HL-60 (cell line): ENCODE measurements at regions not wholly inside any gene's neighbourhood (a gene's known extent, or its start where the extent isn't known, plus 50 kb on each side); places are given as distances from the start of the nearest gene placed in this dataset.

Source experiments
- DNase-seq, 2 experiments: peaks; one replicate each; pipeline ENCODE4 v3.0.0-alpha.2; 2010 to 2020; ENCODE audit warnings: low read depth in 1 of 2, low spot score in 1 of 2
- H3K27ac ChIP-seq: fragments of 250-450 bp; sonication (Bioruptor Pico); replicated peaks from 2 replicates; pipeline ENCODE4 v1.5.1; 2020; ENCODE audit warnings: mild to moderate bottlenecking, moderate library complexity
- H3K27me3 ChIP-seq: fragments of 250-450 bp; sonication (Bioruptor Pico); 2 replicates; pipeline ENCODE4 v1.5.1; 2021; ENCODE audit warnings: mild to moderate bottlenecking, moderate library complexity; ENCODE audit not compliant: insufficient read depth, poor library complexity, severe bottlenecking
- H3K4me3 ChIP-seq: replicated peaks from 2 replicates; pipeline ENCODE4 v1.5.1; 2011; ENCODE audit warnings: mild to moderate bottlenecking, control low read depth, low read length; ENCODE audit not compliant: insufficient read depth
- CTCF ChIP-seq: IDR thresholded peaks from one replicate; pipeline ENCODE4 v1.5.1; 2011; ENCODE audit warnings: low read length, control low read depth, inconsistent platforms; ENCODE audit not compliant: insufficient read depth
- GABPA ChIP-seq: IDR thresholded peaks from 2 replicates; pipeline ENCODE4 v1.6.1; 2012; ENCODE audit warnings: low read depth
- POLR2AphosphoS5 ChIP-seq: IDR thresholded peaks from 2 replicates; pipeline ENCODE4 v1.6.1; 2012; ENCODE audit warnings: low read depth
- REST ChIP-seq: IDR thresholded peaks from 2 replicates; pipeline ENCODE4 v1.6.1; 2012; ENCODE audit warnings: low read depth; ENCODE audit not compliant: insufficient replicate concordance
- SPI1 ChIP-seq: IDR thresholded peaks from 2 replicates; pipeline ENCODE4 v1.6.1; 2012; ENCODE audit warnings: low read depth, mild to moderate bottlenecking, borderline replicate concordance

GRCh38 chr5:173704615-173705511, 88.4 kb upstream of the BOD1 start:
- H3K27ac ChIP-seq: no peak overlapping the region
- H3K27me3 ChIP-seq: no peaks in the 10 kb centered on the region
- DNase-seq: no peak
- no peak overlapping the region for H3K4me3 ChIP-seq
- TF ChIP-seq SPI1 (no peak), CTCF (no peak), POLR2AphosphoS5 (no peak), GABPA (no peak), REST (no peak)

- H3K27ac ChIP-seq: no peak overlapping the region
- TF ChIP-seq SPI1: no peak
- TF ChIP-seq CTCF: no peak
- TF ChIP-seq GABPA: no peak
- TF ChIP-seq POLR2AphosphoS5: no peak
- TF ChIP-seq REST: no peak
- no peak overlapping the region for H3K4me3 ChIP-seq
- no peak for DNase-seq
- H3K27me3 ChIP-seq: no peaks in the 10 kb centered on the region
Measured at GRCh38 chr5:173705512-173706044, 89.1 kb upstream of the BOD1 start.

DNA sequence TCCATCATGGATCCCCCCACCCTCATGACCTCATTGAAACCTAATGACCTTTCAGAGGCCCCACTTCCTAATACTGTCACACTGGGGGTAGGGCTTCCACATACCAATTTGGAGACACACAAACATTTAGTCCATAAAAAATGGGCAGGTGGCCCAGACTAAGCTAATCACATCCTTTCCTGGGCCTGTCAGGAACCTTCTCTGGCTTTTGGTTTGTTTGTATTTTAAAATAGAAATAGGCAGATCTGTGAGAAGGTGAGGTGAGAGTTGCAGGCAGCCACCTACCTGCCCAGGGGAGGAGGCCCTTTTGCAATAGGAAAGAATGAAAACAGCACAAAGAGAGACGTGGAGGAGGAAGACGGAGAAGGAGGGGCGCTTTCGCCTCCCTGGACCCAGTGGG, 90.2 kb upstream of the BOD1 start:
- Histone ChIP-seq H3K4me3 (no peak overlapping the region), H3K27ac (no peak overlapping the region), H3K27me3 (no peaks in the 10 kb centered on the region)
- no peak for TF ChIP-seq SPI1
- no peak for TF ChIP-seq REST
- no peak for TF ChIP-seq GABPA
- no peak for TF ChIP-seq POLR2AphosphoS5
- TF ChIP-seq CTCF: no peak
- DNase-seq: no peak
